NCI-H2081 treated with DMSO at 0.1 percent for 48 hours (cell line): ENCODE measurements at regions not wholly inside any gene's neighbourhood (a gene's known extent, or its start where the extent isn't known, plus 50 kb on each side); places are given as distances from the start of the nearest gene placed in this dataset.
A peak's percentile ranks its signal among the peaks of the same experiment; 100 is the strongest.

Experiments used
- DNase-seq: peaks from one replicate; lab custom pipeline; 2025; lab: John Stamatoyannopoulos, UW

DNA sequence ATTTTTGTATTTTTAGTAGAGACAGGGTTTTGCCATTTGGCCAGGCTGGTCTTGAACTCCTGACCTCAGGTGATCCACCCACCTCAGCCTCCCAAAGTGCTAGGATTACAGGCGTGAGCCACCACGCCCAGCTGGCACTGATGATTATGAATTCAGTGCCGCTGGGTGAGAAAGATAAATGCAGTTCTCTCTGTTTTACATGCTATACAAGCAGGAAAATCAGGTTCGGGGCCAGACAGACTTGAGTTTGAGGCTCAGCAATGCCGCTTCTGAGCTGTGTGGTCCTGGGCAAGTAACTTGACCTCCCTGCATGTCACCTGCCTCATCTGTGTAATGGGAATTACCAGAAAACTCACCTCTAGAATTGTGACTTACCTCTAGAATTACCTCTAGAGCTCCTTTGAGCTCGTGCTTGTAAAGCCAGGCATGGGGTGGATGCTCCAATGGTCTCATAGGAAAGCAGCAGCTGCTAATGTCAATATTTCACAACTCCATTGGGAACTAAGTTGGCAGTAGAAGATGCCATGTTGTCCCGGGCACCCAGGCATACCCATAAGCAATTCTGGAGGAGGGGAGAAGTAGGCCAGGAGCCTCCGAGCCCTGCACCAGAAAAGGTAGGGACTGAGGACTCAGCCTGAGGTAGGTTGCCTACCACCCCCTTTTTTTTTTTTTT, 119.8 kb upstream of the SLC25A33 start:
- DNase-seq = no peak

DNA sequence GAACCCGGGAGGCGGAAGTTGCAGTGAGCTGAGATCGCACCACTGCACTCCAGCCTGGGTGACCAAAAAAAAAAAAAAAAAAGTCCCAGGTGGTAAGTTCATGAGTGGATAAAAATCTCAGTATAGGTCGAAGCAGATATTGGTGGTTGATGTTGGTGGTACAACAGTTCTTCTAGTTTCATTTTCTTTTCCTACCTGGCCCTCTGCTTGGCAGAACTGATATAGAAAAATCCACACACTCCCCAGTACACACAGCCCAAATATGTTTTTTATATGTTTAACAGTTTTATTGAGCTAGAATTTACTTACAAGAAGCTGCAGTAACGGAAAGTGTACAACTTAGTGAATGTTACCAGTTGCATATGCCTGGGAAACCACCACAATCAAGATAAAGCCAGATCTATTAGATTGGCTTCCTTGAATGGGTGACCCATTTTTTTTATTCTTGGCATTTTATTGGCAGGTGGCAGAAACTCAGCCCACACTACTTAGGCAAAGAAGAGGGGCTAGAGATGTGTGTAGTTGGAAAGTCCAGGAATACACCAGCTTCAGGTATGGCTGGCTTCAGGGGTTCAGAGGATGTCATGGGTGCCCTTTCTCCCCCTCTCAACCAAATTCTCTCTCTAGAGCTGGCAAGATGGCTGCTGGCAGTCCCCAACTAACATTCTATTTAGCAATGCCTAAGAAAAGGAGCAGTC, 118.3 kb upstream of the SLC25A33 start:
- no peak for DNase-seq

DNA sequence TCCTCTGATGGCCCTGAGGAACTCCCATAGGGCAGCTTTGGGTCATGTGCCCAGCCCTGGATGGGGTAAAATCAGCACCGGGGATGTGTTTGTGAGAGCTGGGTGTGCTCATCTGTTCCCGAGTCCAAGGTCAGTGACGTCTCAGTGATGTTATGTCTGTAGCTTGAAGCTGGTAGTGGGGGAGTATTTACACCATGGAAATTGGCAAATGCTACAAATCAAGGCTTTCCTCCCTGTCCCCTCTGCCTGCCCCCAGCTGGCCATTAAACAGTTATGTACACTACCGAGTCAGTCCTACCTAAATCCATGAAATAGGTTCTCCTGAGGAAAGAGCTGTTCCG, 117.8 kb upstream of the SLC25A33 start:
- no peak for DNase-seq

DNA sequence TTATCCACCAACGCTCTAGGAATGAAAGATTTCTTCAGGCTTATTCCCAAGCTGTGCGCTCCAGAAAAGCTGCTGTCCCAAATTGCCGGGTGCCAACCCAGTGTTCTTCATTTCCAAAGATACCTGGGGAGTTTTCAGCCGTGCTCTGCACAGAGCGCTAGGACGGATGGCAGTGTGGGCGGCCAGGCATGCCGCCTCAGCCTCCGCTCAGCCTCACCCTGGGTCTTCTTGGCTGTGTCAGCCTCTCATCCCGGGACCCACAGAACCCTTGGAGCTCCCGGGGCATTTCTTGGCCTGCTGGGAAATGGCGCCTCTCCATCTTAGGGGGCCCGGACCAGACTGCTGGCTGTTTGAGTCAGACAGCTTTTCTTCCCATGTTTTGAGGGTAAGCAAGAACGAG, 116.9 kb upstream of the SLC25A33 start:
- DNase-seq = no peak

DNA sequence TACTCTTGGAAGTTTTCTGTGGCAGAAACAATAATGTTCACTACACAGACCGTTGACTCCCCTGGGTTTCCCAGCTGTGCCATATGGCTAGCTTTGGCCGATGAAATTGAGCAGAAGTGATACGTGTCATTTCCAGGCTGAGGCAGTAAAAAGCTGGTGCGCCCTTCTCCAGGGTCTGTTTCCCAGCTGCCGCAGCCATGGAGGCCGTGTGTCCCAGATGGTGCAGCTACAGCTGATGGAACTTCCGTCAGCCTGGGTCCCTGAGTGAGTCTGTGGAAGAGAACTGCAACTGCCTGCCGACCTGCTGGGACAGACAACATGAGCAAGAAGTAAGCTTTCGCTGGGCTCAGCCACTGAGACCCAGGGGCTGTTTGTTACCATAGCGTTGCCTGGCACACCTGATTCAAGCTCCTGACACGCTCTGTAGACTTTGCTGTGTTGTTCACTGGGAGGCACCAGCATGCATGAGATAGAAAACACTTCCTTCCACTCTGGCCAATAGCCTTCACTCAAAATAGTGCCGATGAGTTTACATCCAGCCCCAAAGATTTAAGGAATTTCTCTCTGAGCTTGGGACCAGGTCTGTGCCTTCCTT, 116.3 kb upstream of the SLC25A33 start:
- no peak for DNase-seq

DNA sequence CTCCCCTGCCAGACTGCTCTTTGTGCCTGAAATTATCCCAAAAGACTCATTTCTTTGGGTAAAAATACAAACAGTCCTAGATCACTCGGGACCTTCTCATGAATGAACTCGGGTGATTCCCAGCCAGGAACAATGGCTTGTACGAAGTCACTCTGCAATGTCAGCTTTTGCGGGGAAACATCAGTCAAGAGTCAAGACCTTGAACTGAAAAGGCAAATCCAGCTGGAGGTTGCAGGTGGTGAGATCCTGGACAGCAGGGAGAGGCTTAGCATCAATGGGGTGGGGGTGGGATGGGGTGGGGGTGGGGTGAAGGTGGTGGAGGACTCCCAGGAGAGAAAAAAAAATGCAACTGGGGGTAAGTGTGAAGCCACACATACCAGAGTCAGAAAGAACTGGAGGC, 115.0 kb upstream of the SLC25A33 start:
- no peak for DNase-seq

DNA sequence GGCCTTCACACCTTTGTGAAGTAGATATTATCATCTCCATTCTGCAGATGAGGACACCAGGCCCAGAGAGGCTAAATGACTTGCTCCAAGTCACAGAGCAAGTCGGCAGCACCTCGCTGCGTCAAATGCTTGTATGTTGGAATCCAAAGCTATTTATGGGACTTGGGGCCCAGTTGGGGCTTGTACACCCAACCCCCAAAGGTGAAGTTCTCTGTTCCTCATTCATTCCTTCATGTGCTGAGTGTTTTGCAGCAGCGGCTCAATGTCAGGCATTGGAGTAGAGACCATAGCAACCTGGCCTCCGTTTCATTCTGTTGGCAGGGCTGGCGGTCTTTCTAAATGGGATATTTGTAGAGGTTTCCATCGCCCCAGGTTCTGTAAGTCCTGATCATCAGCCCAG, 113.4 kb upstream of the SLC25A33 start:
- no peak for DNase-seq

DNA sequence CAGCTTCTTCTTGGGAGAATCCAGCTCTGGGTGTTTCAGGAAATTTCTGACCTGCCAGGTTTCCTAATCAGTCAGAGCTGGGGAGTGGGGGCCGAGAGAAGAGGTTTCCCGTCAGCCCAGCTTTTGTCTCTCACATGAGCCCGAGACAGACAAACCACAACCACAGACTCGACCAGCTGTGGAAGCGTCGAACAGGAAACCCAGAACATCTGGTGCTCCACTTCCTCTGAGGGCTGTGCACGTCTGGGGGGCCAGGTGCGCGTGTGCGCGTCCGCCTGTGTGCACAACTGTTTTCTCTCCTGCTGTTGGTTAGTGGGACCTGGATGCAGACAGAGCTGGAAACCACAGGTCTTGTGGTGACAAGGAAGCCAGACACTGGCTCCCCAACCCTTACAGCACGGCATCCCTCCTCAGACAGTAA, 113.0 kb upstream of the SLC25A33 start:
- DNase-seq = no peak

DNA sequence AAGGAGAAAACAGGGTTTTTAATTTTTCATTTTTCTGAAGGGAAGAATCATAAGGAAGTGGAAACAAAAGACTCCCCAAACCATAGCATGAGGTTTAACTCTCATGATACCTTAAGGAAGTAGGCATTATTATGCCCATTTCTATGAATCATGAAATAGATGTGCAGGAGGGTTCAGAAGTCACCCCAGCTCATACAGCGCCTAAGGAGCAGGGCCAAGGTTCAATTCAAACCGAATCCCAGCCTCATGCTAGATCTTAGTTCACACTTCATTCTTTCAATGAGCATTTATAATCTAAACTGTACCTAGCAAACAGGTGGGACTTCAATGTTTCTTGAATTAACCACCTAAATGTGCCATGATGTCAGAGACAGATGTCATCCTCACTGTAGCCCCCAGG, 111.9 kb upstream of the SLC25A33 start:
- no peak for DNase-seq

DNA sequence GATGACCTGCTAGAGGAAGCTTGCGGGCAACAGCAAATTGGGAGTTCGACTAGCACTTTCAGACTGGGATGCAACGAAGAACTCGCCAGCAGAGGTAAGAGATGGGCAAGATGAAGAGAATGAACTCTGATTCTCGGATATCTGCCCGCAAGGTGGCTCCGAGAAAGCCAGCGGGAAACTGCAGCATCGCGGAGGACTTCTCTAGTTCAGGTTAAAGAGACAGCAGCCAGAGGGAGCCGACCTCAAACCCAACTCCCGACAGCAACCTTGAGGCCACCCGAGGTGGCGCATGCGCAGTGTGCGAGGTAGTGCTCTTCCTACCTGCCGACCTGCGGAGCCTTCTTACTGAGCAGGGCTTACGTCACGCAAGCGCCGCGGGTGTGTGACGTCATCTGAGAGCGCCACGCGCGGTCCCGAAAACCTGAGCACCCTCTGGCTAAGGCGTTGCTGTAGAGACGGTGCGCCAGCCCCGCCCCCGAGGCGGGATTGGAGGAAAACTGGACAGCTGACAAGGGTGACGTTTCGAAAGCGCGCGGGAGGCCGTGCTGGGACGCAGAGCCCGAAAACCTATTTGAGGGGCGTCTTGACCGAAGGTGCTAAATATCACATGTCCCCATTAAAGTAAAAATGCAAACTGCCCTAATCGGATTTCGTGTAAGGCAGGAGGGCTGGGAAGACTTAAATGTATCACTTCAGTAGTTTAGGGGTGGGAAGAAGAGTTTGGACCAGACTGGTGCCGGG, 110.5 kb upstream of the SLC25A33 start:
- peak; percentile 96 for DNase-seq

DNA sequence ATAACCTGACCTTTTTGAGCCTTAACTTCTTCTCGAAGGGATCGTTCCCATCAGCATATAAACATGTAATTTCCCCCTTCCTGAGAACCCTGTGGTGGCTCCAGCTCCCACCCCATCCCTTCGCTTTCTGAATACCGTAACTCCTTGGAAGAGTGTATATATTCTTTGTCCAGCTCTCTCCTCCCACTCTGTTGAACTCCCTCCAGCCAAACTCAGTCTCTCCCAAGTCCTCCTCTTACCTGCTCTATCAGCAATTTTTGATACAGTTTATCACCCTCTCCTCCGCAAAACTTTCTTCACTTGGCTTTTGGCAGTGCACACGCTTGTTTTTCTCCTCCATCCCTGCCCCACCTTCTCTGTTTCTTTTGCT, 109.9 kb upstream of the SLC25A33 start:
- no peak for DNase-seq

DNA sequence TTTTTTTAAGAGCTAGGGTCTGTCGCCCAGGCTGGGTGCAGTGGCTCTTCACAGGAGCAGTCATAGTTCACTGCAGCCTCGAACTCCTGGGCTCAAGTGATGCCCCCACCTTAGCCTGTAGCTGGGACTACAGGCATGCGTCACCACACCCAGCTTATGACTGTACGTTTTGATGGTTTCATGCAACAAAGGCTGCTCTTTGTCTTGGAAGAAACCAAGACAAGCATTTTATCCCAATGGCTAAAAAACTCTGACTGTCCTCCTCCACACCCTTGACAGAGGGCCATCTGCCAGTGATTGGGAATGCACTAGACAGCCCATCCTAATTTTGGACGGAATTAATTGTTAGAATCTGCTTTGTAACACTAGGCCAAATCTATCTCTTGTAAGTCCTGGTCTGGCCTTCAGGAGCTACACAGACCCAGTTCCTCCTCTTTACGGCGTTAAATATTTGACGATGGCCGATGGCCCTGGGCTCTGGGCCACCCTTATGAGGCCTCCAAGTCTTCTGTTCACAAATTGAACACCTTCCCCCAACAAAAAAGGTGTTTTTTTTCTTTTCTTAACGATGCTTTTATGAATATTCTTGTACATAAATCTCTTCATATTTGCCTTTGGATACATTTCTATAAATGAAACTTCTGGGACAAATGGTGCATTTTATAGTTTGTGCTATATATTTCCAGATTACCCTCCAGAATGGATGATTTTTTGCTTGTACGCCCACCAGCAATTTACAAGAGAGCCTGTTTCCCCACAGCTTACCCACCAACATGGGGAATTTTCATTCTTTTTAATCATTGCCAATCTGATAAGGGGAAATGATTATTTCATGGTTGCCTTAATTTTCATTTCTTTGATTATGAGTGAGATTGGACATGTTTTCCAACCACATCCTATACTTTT, 104.8 kb upstream of the SLC25A33 start:
- DNase-seq = no peak

DNA sequence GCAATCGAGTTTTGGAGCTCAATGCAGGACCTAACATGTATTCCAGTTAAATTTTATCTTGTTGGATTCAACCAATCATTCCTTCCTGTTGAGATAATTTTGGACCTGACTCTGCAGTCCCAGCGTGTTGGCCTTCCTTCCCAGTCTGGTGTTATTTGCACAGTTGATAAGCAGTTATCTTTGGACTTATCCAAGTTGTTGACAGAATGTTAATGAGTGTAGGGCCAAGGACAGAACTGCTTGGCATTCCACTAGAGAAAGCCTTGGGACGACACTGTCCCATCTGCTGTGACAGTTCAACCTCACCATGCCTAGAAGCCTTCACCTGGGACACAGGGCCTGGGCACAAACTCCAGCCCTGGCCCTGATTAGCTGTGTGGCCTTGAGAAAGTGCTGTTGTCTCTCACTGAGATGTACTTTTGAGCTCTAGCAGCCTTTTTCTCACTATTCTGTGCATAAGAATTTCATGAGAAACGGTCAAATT, 104.1 kb upstream of the SLC25A33 start:
- no peak for DNase-seq

DNA sequence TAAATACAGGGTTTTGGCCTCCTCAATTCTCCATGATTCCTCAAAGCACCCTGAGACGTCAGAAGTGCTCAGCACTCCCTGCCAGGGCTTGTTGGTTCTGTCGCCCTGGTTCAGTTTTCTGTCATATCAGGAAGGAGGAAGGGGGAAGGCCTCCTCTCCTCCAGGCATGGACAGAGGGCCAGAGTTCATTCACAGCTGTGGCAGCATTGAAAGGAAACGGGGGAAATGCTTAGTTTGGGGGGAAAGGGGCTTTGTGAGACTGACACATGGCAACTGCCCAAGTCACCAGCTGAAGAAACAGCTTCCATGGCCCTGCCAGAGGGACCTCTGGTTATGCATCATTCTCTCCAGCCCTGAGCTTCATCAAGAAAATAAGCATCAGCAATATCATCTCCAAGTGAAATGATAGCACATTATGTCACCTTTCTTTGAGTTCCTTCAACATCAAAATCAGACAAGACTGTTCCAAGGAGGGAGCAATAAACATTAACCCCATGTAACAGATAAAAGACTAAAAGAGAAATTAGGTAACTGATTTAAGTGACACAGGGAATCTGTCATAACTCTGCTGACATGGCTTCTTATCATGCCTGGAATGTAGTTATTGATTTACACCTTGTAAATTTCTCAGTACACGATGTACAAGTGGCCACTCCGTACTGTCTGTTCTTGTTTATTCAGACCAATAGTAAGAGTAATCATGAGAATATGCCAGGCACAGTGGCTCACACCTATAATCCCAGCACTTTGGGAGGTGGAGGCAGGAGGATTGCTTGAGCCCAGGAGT, 103.2 kb upstream of the SLC25A33 start:
- DNase-seq = no peak

DNA sequence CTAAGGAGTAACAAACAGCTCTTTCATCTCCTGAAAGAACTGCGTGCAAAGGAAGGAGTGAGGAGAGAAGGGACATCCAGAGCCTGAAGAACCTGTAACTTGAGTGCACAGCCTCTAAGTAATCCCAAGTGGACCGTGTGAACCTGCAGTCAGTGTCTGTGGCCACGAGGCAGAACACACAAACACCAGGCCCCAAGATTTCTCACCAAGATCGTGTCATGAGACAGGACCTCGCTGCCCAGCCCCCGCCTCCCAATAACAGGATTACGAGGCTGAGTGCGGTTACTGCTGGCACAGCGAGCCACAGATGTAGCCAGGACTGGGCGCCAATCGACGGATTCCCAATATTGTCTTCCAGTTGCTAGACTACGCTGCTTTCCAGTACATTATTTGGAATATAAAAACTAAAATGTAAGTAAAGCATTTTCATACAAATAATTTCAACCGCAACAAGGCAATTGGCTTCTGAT, 101.3 kb upstream of the SLC25A33 start:
- DNase-seq = no peak

DNA sequence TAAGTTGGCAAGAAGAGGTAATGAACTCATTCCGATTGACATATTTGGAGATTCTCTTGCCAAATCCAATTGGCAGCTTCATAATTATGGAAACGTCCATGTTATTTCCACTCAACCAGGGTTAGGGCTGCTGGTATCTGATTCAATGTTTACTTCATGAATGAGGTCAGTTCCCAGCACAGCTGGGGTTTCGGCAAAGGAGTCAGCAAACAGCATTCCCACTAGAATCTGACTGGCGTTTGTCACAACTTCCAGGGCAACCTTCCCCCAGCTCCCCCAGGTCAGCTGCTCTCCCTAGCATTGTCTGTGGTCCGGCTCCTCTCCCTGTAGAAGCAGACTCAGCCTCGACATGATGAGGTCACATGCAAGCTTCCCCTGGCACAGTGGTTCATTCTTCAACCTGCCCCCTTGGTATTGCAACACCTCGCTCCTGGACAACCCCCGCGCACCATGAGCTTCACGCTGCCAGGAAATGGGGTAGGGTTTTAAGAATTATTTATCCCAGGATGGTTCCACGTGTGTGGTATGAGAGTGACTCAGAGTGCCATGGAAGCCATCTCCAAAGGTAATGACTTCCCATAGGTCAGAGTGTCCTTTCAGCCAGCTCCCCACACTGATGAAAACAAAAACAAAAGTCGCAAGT, 100.7 kb upstream of the SLC25A33 start:
- DNase-seq = no peak

DNA sequence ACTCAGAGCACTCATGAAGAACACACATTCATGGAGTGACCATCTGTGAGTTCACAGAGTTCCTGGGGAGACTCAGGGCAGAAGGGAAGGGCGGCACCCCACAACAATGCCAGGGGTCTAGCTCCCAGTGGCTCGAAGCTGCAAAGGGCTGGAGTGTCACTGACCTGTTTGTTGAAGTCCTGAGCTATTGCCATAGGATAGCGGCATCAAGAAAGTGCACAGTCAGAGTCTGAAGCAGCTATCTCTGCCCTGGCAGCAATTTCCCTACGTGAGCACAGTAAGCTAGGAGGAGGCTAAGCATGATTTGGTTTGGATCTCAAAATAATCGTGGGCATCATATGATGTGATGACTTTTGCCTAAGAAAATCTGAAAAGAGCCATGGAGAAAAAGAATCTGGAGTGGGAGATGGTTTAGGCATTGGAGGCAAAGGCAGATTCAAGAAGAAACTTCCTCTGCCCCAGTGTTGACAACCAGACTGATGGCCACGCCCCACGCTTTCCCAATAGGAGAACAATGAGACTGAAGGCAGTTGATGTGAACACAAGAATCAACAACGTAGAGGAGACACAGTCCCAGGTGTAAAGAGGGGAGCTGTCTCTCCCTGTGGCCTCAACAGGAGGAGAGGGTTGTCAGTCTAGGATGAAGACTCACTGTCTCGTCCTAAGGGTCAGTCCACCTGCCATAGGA, 100.0 kb upstream of the SLC25A33 start:
- no peak for DNase-seq

DNA sequence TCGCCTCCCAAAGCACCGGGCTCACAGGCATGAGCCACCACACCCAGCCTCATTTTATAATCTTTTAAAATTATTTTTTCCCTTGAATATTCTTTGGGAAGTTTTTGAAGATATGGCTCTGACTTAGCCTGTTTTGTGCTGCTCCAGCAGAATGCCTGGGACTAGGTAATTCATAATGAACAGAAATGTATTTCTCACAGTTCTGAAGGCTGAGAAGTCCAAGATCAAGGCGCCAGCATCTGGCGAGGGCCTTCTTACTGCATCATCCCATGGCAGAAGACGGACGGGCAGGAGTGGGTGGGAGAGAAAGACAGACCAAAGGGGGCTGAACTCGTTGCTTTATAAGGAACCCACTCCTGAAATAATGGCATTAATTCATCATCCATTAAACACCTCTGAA, 99.0 kb upstream of the SLC25A33 start:
- DNase-seq = no peak

DNA sequence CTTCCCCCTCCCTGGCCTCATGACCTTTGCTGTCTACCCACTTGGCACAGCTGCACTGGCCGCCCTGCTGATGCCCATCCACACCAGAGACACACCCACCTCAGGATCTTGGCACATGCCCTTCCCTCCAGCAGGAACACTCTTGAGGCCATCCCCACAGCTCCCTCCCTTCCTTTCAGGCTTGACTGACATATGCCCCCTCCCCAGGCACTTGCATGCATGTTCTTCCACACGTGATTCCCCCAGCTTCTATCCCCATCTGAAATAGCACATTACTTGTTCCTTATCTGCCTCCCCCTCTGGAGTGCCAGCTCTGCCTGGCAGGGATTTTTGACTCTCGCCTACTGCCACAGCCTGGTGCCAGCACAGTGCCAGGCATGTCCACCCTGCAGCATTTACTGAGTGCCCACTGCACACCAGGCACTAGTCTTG, 98.5 kb upstream of the SLC25A33 start:
- no peak for DNase-seq
